Activated CD4-positive, alpha-beta T cell treated with anti-CD3 and anti-CD28 coated beads for 36 hours (primary cell): ENCODE measurements at regions not wholly inside any gene's neighbourhood (a gene's known extent, or its start where the extent isn't known, plus 50 kb on each side); places are given as distances from the start of the nearest gene placed in this dataset.

Experiments used
- ATAC-seq: fragments of 200-7000 bp; cut with Tn5 transposase; one replicate; pipeline ENCODE4 v1.10.0; 2021; ENCODE audit warnings: mild to moderate bottlenecking, moderate library complexity
- CTCF ChIA-PET: fragments of 350-600 bp; sonication (Branson Sonifier 250); formaldehyde crosslinking; loops from one replicate; lab custom pipeline; 2021; ENCODE audit warnings: antibody characterized with exemption; lab: Charles Lee
- POLR2A ChIA-PET: fragments of 350-600 bp; sonication (Branson Sonifier 250); formaldehyde crosslinking; loops from one replicate; lab custom pipeline; 2021; ENCODE audit warnings: antibody characterized with exemption, inconsistent platforms; lab: Charles Lee
- DNase-seq: peaks from one replicate; pipeline ENCODE4 v3.0.0-alpha.2; 2020
- H3K27ac Mint-ChIP-seq: one replicate; pipeline ENCODE4 v1.8.0; 2021; ENCODE audit warnings: mixed read lengths
- H3K27me3 Mint-ChIP-seq: one replicate; pipeline ENCODE4 v1.8.0; 2021; ENCODE audit warnings: mixed read lengths
- H3K36me3 Mint-ChIP-seq: one replicate; pipeline ENCODE4 v1.8.0; 2021; ENCODE audit warnings: low read depth, mixed read lengths
- H3K4me1 Mint-ChIP-seq: one replicate; pipeline ENCODE4 v1.8.0; 2021; ENCODE audit warnings: mixed read lengths
- H3K4me3 Mint-ChIP-seq: one replicate; pipeline ENCODE4 v1.8.0; 2021; ENCODE audit warnings: mild to moderate bottlenecking, moderate library complexity, mixed read lengths
- H3K9me3 Mint-ChIP-seq: one replicate; pipeline ENCODE4 v1.8.0; 2021; ENCODE audit warnings: low read depth, mixed read lengths
- intact Hi-C, 2 experiments: fragments of 100-400 bp; cut with DNase I in 1 of 2; cut with micrococcal nuclease in 1 of 2; formaldehyde crosslinking; loops; one replicate each; pipeline versions ENCODE4 v1.14.2 to v1.15.1; 2022 to 2024; cut with DNase I, micrococcal nuclease
- microRNA-seq: library from miRNA; unstranded; fragments of <30 nt; microRNA quantifications from one replicate; pipeline ENCODE4 v1.2.0, GENCODE V29; 2021; ENCODE audit warnings: borderline replicate concordance

DNA sequence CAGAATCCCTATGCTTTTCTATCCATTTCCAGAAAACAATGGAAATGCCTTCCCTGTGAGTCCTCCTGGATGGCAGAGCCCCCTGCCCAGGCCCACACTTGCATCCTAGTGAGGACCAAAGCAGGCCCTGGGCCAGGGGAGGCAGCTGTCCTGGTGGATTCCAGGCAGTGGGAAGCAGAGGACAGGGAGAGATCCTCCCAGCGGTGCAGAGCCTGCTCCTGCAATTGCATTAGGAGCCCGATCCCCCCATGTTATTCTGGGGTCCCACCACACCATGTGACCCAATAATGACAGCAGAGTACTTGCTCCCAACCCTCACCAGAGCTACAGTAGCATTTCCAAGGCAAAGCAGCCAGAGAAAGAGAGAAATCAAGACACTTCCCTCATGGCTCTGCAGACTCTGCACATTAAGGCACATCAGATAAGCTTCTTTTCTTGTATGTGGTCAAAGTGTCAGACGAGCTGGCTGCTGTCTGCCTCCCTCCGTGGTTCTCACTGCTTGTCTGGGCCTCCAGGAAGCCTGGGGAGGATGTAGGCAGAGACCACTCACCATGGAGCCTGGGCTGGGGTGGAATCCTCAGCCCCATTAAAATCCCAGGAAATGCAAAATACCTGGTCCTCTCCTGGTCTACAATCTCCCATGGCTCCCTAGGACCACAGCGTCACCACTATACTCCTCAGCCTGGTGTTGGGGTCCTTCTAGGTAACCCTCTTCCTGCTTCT is 54.9 kb upstream of the RUNX3 start:
- Mint-ChIP-seq H3K36me3 (peaks cover 5% of the 10 kb centered on the region), H3K27ac (peak overlapping the region; percentile 8), H3K9me3 (peaks cover 2% of the 10 kb centered on the region), H3K4me3 (no peak overlapping the region), H3K4me1 (peaks cover 89% of the 10 kb centered on the region), H3K27me3 (no peaks in the 10 kb centered on the region)
- POLR2A ChIA-PET: no interaction called here
- CTCF ChIA-PET: interaction anchor here (1.0 to 3.1 kb wide), 4 partner anchors 18 to 50 kb away, joined by 3 to 10 read pairs (median 5); no protein-coding TSS in a partner anchor
- DNase-seq: no peak
- no peak for ATAC-seq
- intact Hi-C loops: loop anchor here in 1 of 2 experiments (1.0 kb wide), 1 partner anchor 29 kb away; no protein-coding TSS in a partner anchor

DNA sequence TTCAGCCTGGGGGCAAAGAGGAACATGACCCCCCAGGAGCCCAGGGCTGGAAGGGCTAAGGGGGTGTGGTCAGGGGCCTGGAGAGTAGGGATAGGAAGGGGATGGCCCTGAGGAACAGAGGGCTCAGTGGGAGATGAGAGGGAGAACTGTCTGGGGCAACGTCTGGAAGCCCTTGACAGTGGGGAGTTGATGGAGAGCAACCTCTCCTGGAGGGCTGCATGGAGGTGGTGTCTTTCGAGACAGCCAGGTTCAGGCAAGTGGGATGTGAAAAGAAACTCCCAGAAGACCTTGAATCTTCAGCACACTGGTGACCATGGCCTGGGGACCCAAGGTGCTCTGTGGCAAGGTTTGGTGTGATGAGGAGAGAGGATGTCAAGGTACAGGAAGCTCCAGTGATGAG is 54.2 kb upstream of the RUNX3 start:
- Mint-ChIP-seq H3K27ac (peak overlapping the region; percentile 28), H3K27me3 (no peaks in the 10 kb centered on the region), H3K4me3 (no peak overlapping the region), H3K36me3 (peaks cover 5% of the 10 kb centered on the region), H3K4me1 (peaks cover 89% of the 10 kb centered on the region), H3K9me3 (peaks cover 2% of the 10 kb centered on the region)
- DNase-seq: no peak
- intact Hi-C loops: no loop called here
- CTCF ChIA-PET: interaction anchor here (0.6 to 3.1 kb wide), 4 partner anchors 17 to 1539 kb away, joined by 3 to 10 read pairs (median 6); no protein-coding TSS in a partner anchor
- no peak for ATAC-seq
- POLR2A ChIA-PET: no interaction called here

DNA sequence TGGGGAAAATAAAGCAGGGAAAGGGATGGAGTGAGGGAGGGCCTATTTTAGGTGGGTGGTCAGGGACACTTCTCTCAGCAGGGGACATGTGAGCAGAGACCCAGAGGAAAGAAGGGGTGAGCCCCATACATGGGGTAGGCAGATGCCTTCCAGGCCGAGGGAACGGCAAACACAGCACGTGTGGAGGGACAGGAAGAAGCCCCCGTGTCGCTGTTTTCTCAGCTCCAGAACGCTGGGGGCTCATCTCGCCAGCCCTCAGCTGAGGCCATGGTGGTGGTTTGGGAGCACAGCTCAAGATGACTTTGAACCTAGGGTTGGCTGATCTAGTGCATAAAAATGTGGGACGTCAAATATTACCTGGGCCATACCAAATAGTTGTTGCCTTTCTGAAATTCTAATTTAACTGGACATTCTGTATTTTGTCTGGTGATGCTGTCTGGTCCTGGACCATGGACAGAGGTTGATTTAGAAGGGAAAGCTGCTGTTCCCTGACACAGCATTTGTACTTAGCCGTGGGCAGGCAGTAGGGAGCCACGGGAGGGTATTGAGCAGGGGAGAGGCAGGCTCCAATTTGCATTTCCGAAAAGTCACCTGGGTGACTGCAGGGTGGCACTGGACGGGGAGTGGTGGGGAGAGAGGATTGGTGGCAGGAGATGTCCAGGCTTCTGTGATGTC is 53.1 kb upstream of the RUNX3 start:
- peaks cover 91% of the 10 kb centered on the region for H3K4me1 Mint-ChIP-seq
- intact Hi-C loops: no loop called here
- POLR2A ChIA-PET: no interaction called here
- DNase-seq (no peak), ATAC-seq (no peak)
- H3K4me3 Mint-ChIP-seq: no peak overlapping the region
- peak overlapping the region; percentile 28 for H3K27ac Mint-ChIP-seq
- H3K9me3 Mint-ChIP-seq: peaks cover 2% of the 10 kb centered on the region
- H3K36me3 Mint-ChIP-seq: peaks cover 2% of the 10 kb centered on the region
- H3K27me3 Mint-ChIP-seq: no peaks in the 10 kb centered on the region
- CTCF ChIA-PET: interaction anchor here (0.6 to 1.7 kb wide), 4 partner anchors 7 to 229 kb away, joined by 3 to 5 read pairs (median 4); no protein-coding TSS in a partner anchor

DNA sequence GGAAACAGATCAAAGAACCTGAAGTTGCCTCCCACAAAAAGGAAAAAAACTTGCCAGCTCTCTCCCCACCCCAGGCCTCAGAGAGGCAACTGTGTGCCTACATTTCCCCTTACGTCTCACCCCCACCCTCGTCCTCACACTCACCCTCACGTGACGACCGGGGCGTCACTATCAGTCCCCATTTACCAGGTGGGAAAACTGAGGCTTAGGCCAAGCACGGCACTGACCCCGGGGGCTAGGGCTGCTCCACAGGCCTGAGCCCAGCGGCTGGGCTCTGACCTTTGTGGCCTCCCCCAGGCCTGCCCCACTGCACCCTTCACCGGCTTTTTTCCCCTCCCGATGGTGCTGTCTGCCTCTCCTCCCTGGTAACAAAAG is 51.5 kb upstream of the RUNX3 start:
- Mint-ChIP-seq H3K36me3 (peaks cover 4% of the 10 kb centered on the region), H3K27me3 (no peaks in the 10 kb centered on the region), H3K4me1 (peaks cover 88% of the 10 kb centered on the region), H3K9me3 (peaks cover 5% of the 10 kb centered on the region), H3K4me3 (no peak overlapping the region), H3K27ac (peak overlapping the region; percentile 94)
- ChIA-PET POLR2A (interaction anchor here (0.6 kb wide), 1 partner anchor 69 kb away, joined by 5 read pairs; no protein-coding TSS in a partner anchor), CTCF (interaction anchor here (0.7 to 1.2 kb wide), 3 partner anchors 9 to 24 kb away, joined by 4 to 5 read pairs (median 4); no protein-coding TSS in a partner anchor)
- ATAC-seq (peak; percentile 63), DNase-seq (peak; percentile 71)
- intact Hi-C loops: no loop called here

DNA sequence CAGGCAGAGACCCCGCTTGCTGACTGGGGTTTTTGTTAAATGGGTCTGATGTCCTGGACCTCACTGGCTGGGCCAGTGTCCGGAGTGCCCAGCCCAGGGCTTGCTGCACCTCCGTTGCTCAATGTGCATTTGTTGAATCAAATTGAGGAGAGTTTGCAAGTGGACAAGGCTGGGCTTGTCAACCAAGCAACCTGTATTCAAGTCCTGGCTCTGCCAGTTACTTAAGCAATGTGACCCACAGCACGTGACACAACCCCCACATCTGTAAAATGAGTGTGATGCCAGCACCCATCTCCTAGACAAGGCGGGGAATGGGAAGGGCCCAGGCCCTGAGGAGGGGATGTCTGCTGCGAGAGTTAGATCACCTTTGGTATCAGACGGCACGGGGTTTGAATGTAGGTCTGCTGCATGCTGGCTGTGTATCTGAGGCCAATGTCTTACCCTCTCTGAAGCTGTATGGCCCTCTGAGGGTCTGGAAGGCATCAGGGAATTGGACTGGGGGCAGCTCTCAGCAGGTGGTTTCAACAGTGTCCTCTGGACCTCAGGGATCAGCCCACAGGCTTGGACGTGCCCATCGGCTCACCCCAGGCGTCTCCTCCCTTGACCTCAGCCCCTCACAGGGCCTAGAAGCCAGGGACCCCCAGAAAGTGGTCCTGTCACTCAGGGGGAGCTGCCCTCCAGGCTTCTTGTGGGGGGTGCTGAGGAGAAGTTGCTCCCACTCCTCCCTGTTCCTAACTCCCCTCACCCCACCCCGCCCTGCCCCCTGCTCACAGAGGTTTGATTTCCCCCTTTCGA is 51.0 kb upstream of the RUNX3 start:
- Mint-ChIP-seq H3K36me3 (peaks cover 8% of the 10 kb centered on the region), H3K27me3 (no peaks in the 10 kb centered on the region), H3K9me3 (peaks cover 9% of the 10 kb centered on the region), H3K4me3 (no peak overlapping the region), H3K4me1 (peaks cover 86% of the 10 kb centered on the region), H3K27ac (peak overlapping the region; percentile 94)
- intact Hi-C loops: no loop called here
- ATAC-seq (peak; percentile 24), DNase-seq (peak; percentile 45)
- ChIA-PET POLR2A (interaction anchor here (0.6 to 0.9 kb wide), 2 partner anchors 9 to 69 kb away, joined by 3 to 5 read pairs; no protein-coding TSS in a partner anchor), CTCF (interaction anchor here (0.7 to 0.9 kb wide), 2 partner anchors 12 to 84 kb away, joined by 3 to 5 read pairs; no protein-coding TSS in a partner anchor)

Small RNA genes in the stretch of these regions (microRNA-seq; reads per million reads assigned to microRNA genes)
- gene MIR4425: 12.3 reads per million, percentile 35 among the genes with 10 or more reads in this experiment
